Kasumi-1 (cell line): ENCODE measurements at regions not wholly inside any gene's neighbourhood (a gene's known extent, or its start where the extent isn't known, plus 50 kb on each side); places are given as distances from the start of the nearest gene placed in this dataset.

Experiments
- DNase-seq, 2 experiments: peaks; one replicate each; lab custom pipeline; 2025; lab: John Stamatoyannopoulos, UW

DNA sequence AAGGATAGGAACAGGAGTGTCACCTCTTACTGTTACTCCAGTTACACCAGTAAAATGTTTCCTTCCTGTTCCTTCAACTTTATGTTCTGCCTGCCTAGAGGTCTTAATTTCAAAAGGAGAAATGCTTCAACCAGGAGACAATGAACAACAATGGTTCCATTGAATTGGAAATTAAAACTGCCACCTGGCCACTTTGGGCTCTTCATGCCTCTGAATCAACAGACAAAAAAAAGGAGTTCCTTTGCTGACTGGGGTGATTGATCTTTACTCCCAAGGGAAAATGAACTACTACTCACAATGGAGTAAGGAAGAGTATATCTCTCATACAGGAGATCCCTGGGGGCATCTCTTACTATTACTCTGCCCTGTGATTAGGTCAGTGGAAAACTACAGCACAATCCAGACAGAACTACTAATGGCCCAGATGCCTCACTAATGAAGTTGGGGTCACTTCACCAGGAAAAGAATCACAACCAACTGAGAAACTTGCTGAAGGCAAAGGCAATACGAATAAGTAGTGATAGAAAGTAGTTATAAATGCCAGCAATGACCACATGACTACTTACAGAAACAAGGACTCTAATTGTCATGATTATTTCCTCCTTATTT is 76.6 kb upstream of the PRDX6 start:
- no peak for DNase-seq

DNA sequence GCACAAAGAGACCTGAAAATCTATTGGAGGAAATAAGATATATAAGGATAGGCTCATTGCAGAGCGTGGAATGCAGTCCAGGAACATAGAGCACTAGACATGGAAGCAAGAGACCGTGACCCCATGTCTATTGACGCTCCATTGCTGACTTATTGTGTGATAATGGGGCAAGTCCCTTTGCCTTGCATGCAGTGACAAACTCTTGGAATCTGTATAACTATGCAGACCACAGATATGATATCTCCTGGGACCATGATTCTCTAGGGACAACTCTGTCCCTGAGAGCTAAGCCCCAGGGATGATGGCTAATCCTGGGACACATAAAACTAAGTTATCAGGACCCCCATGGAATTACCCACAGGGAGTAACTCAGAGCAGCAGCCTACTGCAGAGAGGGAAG is 73.1 kb upstream of the PRDX6 start:
- no peak for DNase-seq

DNA sequence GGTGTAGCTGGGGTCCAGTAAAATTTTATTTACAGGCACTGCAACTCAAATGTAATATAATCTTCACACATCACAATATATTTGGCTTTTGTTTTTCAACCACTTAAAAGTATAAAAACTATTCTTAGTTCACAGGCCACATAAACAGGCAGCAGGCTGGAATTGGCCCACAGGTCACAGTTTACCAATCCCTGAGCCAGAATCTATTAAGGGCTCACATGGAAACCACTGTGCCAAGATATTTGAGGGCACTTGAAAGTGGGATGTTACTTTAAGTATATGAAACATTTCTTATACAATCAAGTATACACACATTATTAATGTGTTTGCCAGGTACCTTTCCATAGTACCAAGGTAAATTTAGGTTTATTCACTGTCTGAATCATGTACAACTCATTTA is 71.9 kb upstream of the PRDX6 start:
- DNase-seq = no peak

- DNase-seq = no peak
These were observed 71.3 kb upstream of the PRDX6 start for GRCh38 chr1:173405834-173406233.

GRCh38 chr1:173406783-173407230 is 70.3 kb upstream of the PRDX6 start:
- no peak for DNase-seq

DNA sequence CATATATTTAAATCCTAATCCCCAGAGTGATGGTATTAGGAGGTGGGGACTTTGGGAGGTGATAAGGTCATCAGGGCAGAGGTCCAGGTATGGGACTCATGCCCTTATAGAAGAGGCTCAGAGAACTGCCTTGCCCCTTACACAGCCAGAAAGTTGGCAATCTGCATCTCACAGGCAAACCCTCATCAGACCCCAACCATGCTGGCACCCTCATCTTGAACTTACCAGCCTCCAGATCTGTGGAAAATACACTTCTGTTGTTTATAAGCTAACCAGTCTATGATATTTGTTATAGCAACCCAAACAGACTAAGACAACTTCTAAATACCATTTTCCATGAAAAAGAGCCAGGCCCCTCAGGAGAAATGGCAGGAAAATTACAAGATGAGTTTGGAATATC is 69.3 kb upstream of the PRDX6 start:
- no peak for DNase-seq

GRCh38 chr1:173408886-173409285 is 68.2 kb upstream of the PRDX6 start:
- no peak for DNase-seq

DNA sequence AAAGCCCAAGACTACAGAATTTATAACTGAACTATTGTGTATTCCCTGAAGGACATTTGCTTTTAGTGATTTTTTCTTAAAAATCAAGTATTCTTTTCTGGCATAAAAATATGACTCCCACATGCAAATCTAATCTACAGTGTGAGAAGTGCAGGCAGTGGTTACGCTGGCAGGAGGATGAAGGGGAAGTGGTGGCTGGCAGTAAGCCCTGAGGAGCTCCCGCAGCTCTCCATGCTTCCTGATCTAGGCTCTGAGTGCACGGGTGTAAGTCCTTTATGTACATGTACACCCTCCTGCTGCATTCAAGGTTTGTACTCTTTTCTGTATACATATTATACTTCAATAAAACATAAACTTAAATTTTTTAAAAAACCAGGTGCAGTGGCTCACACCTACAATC is 67.5 kb upstream of the PRDX6 start:
- peak; percentile 96 to 97 for DNase-seq

DNA sequence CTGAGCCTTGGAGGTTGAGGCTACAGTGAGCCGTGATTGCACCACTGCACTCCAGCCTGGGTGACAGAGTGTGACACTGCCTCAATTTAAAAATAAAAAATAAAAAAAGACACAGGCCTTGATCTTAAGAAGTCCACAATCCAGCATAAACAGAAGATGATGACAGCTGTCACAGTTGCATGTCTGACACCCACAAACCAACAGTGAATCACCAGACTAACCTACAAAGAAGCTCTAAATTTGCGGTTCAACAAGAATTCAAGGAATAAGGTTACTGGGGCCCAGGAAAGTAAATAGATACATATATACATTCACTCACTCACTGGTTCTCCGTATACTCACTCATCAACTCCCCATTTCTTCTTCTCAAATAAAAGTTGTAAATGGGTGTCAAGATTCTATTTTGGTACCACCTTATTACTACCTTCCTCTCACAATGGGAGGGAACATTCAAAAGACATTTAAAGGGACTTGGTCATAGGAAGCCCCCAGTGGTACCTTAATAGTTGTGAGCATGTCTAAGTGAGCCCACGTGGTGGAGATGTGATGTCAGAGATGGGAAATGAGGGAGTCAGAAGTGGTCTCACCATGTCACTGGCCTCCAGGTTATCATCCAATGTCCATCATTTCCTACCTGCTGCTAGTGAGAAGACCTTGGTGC is 66.9 kb upstream of the PRDX6 start:
- no peak for DNase-seq

DNA sequence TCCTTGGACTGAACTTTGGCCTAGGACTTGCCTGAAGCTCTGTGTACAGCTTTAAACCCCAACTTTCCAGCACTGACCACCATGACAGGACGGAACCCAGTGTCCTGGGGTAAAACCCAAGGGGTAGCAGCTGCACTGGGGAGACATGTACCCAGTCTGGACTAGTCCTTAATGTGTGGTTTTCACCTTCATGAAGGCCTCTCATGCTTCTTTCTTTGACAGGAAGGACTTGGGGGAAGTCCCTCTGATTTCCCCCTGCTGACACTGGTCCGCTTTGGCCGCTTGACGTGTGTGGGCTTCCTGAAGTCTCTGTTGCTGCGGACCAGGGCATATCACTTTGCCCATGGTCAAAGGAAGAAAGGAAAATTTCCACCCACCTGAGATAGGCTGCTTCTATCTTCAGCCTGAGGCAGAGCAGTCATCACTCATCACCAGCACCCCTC is 66.3 kb upstream of the PRDX6 start:
- DNase-seq = no peak

GRCh38 chr1:173411835-173412742 is 65.0 kb upstream of the PRDX6 start:
- DNase-seq = no peak

DNA sequence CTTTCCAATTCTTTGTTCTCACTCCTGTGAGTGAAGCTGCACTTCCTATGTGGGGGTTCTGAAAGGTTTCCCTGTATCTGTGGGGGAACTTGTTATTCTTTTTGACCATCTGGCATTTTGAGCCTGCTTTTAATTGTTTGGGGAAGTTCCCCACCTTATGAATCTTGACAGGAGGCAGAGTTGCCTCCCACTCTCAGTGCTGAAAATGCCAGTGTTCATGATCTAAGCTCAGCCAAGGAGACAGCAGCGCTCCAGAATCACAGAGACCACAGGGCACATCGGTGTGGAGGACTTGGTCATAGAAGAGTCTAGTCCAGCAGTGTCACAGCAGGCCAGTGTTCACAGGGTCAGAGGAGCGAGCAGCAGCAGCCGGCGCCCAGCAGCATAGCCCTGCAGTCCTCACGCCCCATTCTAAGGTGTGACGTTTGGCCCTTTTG is 63.8 kb upstream of the PRDX6 start:
- peak; percentile 31 to 38 for DNase-seq

- no peak for DNase-seq
These were observed 63.0 kb upstream of the PRDX6 start for GRCh38 chr1:173414136-173414535.

DNA sequence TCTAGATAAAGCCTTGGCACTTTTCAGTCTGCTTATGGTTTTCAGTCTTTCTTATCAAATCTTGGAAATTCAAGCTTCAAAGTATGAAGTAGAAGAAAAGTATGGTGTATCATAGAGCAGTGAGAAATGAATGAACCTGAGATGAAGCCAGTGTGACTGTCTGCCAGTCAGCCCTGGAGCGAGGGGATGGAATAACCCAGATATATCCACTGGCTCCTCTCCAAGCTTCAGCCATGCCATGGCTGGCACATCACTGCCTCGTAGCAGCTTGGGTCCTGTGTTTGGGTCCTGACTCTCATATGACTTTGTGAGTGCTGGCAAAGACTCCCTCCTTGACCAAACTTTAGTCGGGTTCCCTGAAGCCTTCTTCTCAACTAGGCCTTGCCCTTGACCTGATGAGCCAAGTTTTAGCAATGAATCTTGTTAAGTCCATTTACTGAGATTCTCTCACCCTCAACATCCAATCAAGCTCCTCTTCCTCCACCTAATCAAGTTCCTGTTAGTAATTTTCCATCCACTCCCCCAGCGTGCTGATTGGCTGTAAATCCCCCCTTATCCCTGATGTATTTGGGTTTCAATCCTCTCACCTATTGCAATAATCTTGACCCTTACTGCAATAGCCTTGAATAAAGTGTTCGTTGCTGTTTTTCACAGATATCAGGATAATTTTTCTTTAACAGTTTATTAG is 62.5 kb upstream of the PRDX6 start:
- DNase-seq = no peak

DNA sequence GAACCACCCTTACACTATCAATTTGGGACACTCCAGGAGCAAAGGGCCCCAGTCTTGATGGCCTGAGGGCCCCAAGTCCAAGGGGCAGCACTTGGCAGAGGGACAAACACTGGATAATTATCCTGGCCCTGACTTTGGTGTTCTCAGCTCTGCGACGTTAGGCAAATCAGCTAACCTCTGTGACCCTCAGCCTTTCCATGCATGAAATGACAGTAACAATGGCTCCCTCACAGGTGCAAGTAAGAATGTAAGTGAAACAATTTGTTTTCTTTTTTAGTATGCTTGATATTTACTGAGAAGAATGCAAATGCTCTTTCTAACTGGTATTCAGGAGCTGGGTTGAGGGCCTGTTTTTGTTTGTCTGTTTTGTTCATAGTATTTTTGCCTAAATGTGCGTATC is 61.6 kb upstream of the PRDX6 start:
- DNase-seq = no peak

DNA sequence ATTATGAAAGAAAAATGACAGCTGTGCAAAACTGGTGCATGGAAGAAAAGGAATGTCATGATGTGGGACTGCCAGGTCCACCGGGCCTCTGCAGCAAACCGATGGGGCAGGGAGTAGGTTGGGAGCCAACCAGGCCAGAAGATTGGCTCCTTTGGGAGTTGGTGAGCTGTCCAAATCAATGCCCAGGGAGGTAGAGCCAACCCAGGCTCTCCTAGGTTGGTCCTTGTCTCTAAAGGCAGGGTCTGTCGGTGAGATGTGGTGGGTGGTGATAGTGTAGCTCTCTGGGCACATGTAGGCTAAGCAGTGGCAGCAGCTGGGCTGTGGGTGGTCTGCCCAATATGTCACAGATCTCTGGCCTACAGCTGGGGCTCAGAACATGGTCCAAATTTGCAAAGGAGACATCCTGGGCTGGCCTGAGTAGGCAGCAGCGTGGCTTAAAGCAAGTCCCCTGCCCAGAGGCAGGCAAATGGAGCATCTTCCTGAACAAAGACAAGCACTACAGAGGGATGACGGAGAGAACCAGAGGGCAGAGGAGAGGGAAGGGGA is 61.2 kb upstream of the PRDX6 start:
- DNase-seq = no peak

DNA sequence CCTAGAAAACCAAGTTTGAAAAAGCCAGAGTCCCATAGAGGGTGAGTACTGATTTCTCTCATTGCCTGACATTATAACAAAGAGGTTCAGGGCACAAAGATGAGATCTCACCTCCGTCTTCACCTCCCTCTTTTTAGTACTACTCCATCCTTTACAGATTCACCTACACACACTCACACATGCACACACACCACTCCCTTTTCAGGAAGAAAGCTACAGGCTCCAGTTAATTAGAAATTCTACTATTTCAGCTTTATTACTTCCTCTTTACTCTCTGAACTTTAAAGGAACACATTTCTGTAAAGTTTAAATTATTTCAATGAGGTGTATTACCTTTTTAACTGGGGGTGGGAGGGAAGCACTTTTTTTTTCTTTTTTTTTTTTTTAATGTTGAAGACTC is 59.6 kb upstream of the PRDX6 start:
- peak; percentile 30 to 49 for DNase-seq

- DNase-seq = no peak
These were observed 58.8 kb upstream of the PRDX6 start for GRCh38 chr1:173418107-173418985.

GRCh38 chr1:173420330-173420806 is 56.8 kb upstream of the PRDX6 start:
- DNase-seq = peak; percentile 84 to 88

DNA sequence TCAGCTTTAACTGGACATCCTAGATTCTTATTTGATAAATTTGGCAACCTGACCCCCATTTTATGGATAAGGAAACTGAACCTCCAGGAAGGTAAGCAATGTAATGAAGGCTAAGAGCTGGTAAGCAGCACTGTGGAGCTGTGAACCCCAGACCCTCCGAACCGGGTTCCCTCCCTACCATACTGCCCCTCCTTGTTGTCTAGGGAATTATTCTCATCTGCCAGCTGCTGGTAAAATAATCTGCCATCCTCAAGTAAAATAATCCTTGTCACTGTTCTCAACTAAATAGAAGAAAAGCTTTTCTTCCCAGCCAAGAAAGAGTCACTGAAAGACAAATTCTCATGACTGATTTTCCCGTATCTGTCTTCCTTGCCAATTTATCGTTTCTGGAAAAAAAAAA is 55.8 kb upstream of the PRDX6 start:
- DNase-seq = no peak

DNA sequence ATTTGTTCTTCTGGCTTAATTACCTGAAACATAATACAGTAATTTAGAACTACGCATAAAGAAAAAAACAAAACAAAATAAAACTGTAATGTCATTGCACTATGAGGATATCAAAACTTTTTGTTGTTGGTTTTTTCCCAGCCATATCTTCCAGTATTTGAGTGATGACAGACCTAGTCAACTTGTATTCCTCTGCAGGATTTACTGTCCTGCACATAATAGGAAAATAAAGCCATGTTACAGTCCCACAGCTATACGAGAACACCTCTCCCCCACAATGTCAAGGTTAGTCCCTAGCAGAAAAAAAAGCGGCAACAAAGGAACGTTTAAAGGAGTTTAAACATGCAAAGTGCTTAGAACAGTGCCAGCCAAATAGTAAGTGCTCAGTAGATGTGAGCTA is 55.3 kb upstream of the PRDX6 start:
- DNase-seq = no peak
